ENCODE measurements at regions not wholly inside any gene's neighbourhood (a gene's known extent, or its start where the extent isn't known, plus 50 kb on each side); places are given as distances from the start of the nearest gene placed in this dataset.
"Not testable (repeated sequence)": the region's sequence is repeated elsewhere in the genome, so short reads cannot be mapped to it uniquely, and the experiment has no call there.

- no peak for DNase-seq (ENCODE audit: low spot score)
Measured at GRCh38 chr6:56745971-56746370, 103.3 kb upstream of the DST start.

GRCh38 chr6:56745081-56745480 is 102.4 kb upstream of the DST start:
- DNase-seq (ENCODE audit: low spot score): no peak

GRCh38 chr6:56744528-56744927 is 101.8 kb upstream of the DST start:
- no peak for DNase-seq (ENCODE audit: low spot score)

GRCh38 chr6:56742122-56742791 is 99.6 kb upstream of the DST start:
- DNase-seq (ENCODE audit: low spot score): no peak

GRCh38 chr6:56741472-56741871 is 98.8 kb upstream of the DST start:
- DNase-seq (ENCODE audit: low spot score): no peak

- DNase-seq (ENCODE audit: low spot score): no peak
Measured at GRCh38 chr6:56739836-56740815, 97.4 kb upstream of the DST start.

- DNase-seq (ENCODE audit: low spot score): no peak
Measured at GRCh38 chr6:56736804-56737203, 94.1 kb upstream of the DST start.

GRCh38 chr6:56734335-56734734 is 91.6 kb upstream of the DST start:
- DNase-seq (ENCODE audit: low spot score): no peak

- no peak for DNase-seq (ENCODE audit: low spot score)
Measured at GRCh38 chr6:56733211-56733697, 90.6 kb upstream of the DST start.

GRCh38 chr6:56732517-56732916 is 89.8 kb upstream of the DST start:
- no peak for DNase-seq (ENCODE audit: low spot score)

GRCh38 chr6:56730663-56731529 is 88.2 kb upstream of the DST start:
- no peak for DNase-seq (ENCODE audit: low spot score)

- no peak for DNase-seq (ENCODE audit: low spot score)
Measured at GRCh38 chr6:56729719-56730118, 87.0 kb upstream of the DST start.

GRCh38 chr6:56729166-56729565 is 86.5 kb upstream of the DST start:
- DNase-seq (ENCODE audit: low spot score): not testable (repeated sequence)

GRCh38 chr6:56727097-56727850 is 84.6 kb upstream of the DST start:
- DNase-seq (ENCODE audit: low spot score): no peak

- DNase-seq (ENCODE audit: low spot score): no peak
Measured at GRCh38 chr6:56725254-56725653, 82.6 kb upstream of the DST start.

- DNase-seq (ENCODE audit: low spot score): no peak
Measured at GRCh38 chr6:56724455-56724854, 81.8 kb upstream of the DST start.

GRCh38 chr6:56720882-56721281 is 78.2 kb upstream of the DST start:
- DNase-seq (ENCODE audit: low spot score): no peak

- DNase-seq (ENCODE audit: low spot score): not testable (repeated sequence)
Measured at GRCh38 chr6:56720202-56720601, 77.5 kb upstream of the DST start.

GRCh38 chr6:56719315-56720058 is 76.8 kb upstream of the DST start:
- DNase-seq (ENCODE audit: low spot score): not testable (repeated sequence)

GRCh38 chr6:56718236-56718635 is 75.5 kb upstream of the DST start:
- DNase-seq (ENCODE audit: low spot score): no peak

Data from ureter (tissue), 1 donor.